WTC11 (cell line): ENCODE measurements at regions not wholly inside any gene's neighbourhood (a gene's known extent, or its start where the extent isn't known, plus 50 kb on each side); places are given as distances from the start of the nearest gene placed in this dataset.

ENCODE experiments used
- ATAC-seq: fragments of 200-7000 bp; cut with Tn5 transposase; 2 replicates; pipeline ENCODE4 v1.10.0; 2021; ENCODE audit warnings: mild to moderate bottlenecking, moderate library complexity
- CTCF ChIA-PET: fragments of 300-600 bp; sonication (Branson Sonifier 250); formaldehyde crosslinking; loops from one replicate; lab custom pipeline; 2021; ENCODE audit warnings: antibody characterized with exemption; lab: Charles Lee
- POLR2A ChIA-PET: fragments of 350-600 bp; sonication (Branson Sonifier 250); formaldehyde crosslinking; loops from one replicate; lab custom pipeline; 2021; ENCODE audit warnings: antibody characterized with exemption; lab: Charles Lee
- DNase-seq: peaks from one replicate; pipeline ENCODE4 v3.0.0; 2021; ENCODE audit warnings: low spot score
- H3K27ac Mint-ChIP-seq: 2 replicates; pipeline ENCODE4 v1.8.0; 2021; ENCODE audit warnings: mixed read lengths
- H3K27me3 Mint-ChIP-seq: 2 replicates; pipeline ENCODE4 v1.8.0; 2021; ENCODE audit warnings: low read depth, mild to moderate bottlenecking, moderate library complexity, mixed read lengths
- H3K36me3 Mint-ChIP-seq: 2 replicates; pipeline ENCODE4 v1.8.0; 2021; ENCODE audit warnings: mixed read lengths
- H3K4me1 Mint-ChIP-seq: 2 replicates; pipeline ENCODE4 v1.8.0; 2022; ENCODE audit warnings: mixed read lengths
- H3K4me3 Mint-ChIP-seq: 2 replicates; pipeline ENCODE4 v1.8.0; 2021; ENCODE audit warnings: mild to moderate bottlenecking, moderate library complexity, mixed read lengths
- H3K9me3 Mint-ChIP-seq: 2 replicates; pipeline ENCODE4 v1.8.0; 2021; ENCODE audit warnings: mixed read lengths
- ATF1 ChIP-seq: sonication (generic); formaldehyde crosslinking; IDR thresholded peaks from 2 replicates; pipeline ENCODE4 v1.8.1; 2023; ENCODE audit warnings: mild to moderate bottlenecking, moderate library complexity, missing genetic modification reagents
- ATF3 ChIP-seq: sonication (generic); formaldehyde crosslinking; conservative IDR thresholded peaks from 2 replicates; pipeline ENCODE4 v1.8.1; 2022; ENCODE audit warnings: mild to moderate bottlenecking, missing genetic modification reagents
- E2F4 ChIP-seq: sonication (generic); formaldehyde crosslinking; IDR thresholded peaks from 2 replicates; pipeline ENCODE4 v1.8.1; 2022; ENCODE audit warnings: low read depth, mild to moderate bottlenecking, moderate library complexity, missing genetic modification reagents, borderline replicate concordance
- ETV6 ChIP-seq: sonication (generic); formaldehyde crosslinking; IDR thresholded peaks from 2 replicates; pipeline ENCODE4 v1.8.1; 2022; ENCODE audit warnings: mild to moderate bottlenecking, missing genetic modification reagents
- FOXP4 ChIP-seq: sonication (generic); formaldehyde crosslinking; IDR thresholded peaks from 2 replicates; pipeline ENCODE4 v1.8.0; 2022; ENCODE audit warnings: mild to moderate bottlenecking, missing genetic modification reagents
- HMGA2 ChIP-seq: fragments of 250-450 bp; sonication (Bioruptor Pico); IDR thresholded peaks from 2 replicates; pipeline ENCODE4 v1.4.0; 2021; ENCODE audit warnings: mild to moderate bottlenecking, moderate library complexity
- MXD4 ChIP-seq: fragments of 250-450 bp; sonication (Bioruptor Pico); IDR thresholded peaks from 2 replicates; pipeline ENCODE4 v1.8.0; 2021; ENCODE audit warnings: mild to moderate bottlenecking, moderate library complexity, borderline replicate concordance
- MYBL2 ChIP-seq: sonication (generic); formaldehyde crosslinking; IDR thresholded peaks from 2 replicates; pipeline ENCODE4 v1.8.1; 2023; ENCODE audit warnings: mild to moderate bottlenecking, moderate library complexity, missing genetic modification reagents
- NFYB ChIP-seq: sonication (generic); formaldehyde crosslinking; conservative IDR thresholded peaks from 2 replicates; pipeline ENCODE4 v1.8.0; 2022; ENCODE audit warnings: low read depth, missing genetic modification reagents
- NR1H2 ChIP-seq: sonication (generic); formaldehyde crosslinking; IDR thresholded peaks from 2 replicates; pipeline ENCODE4 v1.9.0; 2021; ENCODE audit warnings: mild to moderate bottlenecking, moderate library complexity, missing genetic modification reagents
- NR2C2 ChIP-seq: sonication (generic); formaldehyde crosslinking; IDR thresholded peaks from 2 replicates; pipeline ENCODE4 v1.8.0; 2022; ENCODE audit warnings: mild to moderate bottlenecking, missing genetic modification reagents
- NR3C1 ChIP-seq: sonication (generic); formaldehyde crosslinking; conservative IDR thresholded peaks from 2 replicates; pipeline ENCODE4 v1.8.1; 2023; ENCODE audit warnings: low read depth, mild to moderate bottlenecking, missing genetic modification reagents
- PREB ChIP-seq: sonication (generic); formaldehyde crosslinking; IDR thresholded peaks from 2 replicates; pipeline ENCODE4 v1.8.1; 2022; ENCODE audit warnings: mild to moderate bottlenecking, missing genetic modification reagents, moderate library complexity, borderline replicate concordance
- STAT6 ChIP-seq: sonication (generic); formaldehyde crosslinking; conservative IDR thresholded peaks from 2 replicates; pipeline ENCODE4 v1.8.1; 2023; ENCODE audit warnings: mild to moderate bottlenecking, low read depth, missing genetic modification reagents, moderate library complexity
- TCF7 ChIP-seq: sonication (generic); formaldehyde crosslinking; IDR thresholded peaks from 2 replicates; pipeline ENCODE4 v1.8.0; 2022; ENCODE audit warnings: mild to moderate bottlenecking, low read depth, missing genetic modification reagents, moderate library complexity
- TEAD1 ChIP-seq: sonication (generic); formaldehyde crosslinking; IDR thresholded peaks from 2 replicates; pipeline ENCODE4 v1.8.0; 2022; ENCODE audit warnings: mild to moderate bottlenecking, missing genetic modification reagents
- TEAD4 ChIP-seq: sonication (generic); formaldehyde crosslinking; IDR thresholded peaks from 2 replicates; pipeline ENCODE4 v1.8.0; 2022; ENCODE audit warnings: mild to moderate bottlenecking, missing genetic modification reagents
- USF2 ChIP-seq: sonication (generic); formaldehyde crosslinking; IDR thresholded peaks from 2 replicates; pipeline ENCODE4 v1.8.1; 2023; ENCODE audit warnings: mild to moderate bottlenecking, missing genetic modification reagents, moderate library complexity
- ZNF396 ChIP-seq: fragments of 250-450 bp; sonication (Bioruptor Pico); IDR thresholded peaks from 2 replicates; pipeline ENCODE4 v1.8.0; 2021; ENCODE audit warnings: mild to moderate bottlenecking, moderate library complexity, borderline replicate concordance
- ZNF423 ChIP-seq: fragments of 250-450 bp; sonication (Bioruptor Pico); IDR thresholded peaks from 2 replicates; pipeline ENCODE4 v2.1.2; 2022; ENCODE audit warnings: mild to moderate bottlenecking, moderate library complexity
- ZSCAN18 ChIP-seq: fragments of 250-450 bp; sonication (Bioruptor Pico); IDR thresholded peaks from 2 replicates; pipeline ENCODE4 v2.1.2; 2022; ENCODE audit warnings: mild to moderate bottlenecking, moderate library complexity

GRCh38 chr2:19785867-19786266 is 115.9 kb downstream of the TTC32 start (continued):
- TF ChIP-seq E2F4 (CRISPR knock-in tag) (no peak), FOXP4 (CRISPR knock-in tag) (no peak)

GRCh38 chr2:19785447-19785846 is 116.3 kb downstream of the TTC32 start:
- POLR2A ChIA-PET = no interaction called here
- no peak for ATAC-seq
- Mint-ChIP-seq H3K4me1 (peaks cover 30% of the 10 kb centered on the region), H3K36me3 (no peaks in the 10 kb centered on the region), H3K9me3 (no peaks in the 10 kb centered on the region), H3K27ac (no peak overlapping the region), H3K4me3 (no peak overlapping the region), H3K27me3 (peaks cover 7% of the 10 kb centered on the region)
- DNase-seq = no peak
- TF ChIP-seq ATF1 (CRISPR knock-in tag) (no peak), ZNF423 (no peak), NR3C1 (no peak), NR2C2 (CRISPR knock-in tag) (no peak), ZNF396 (CRISPR knock-in tag) (no peak), STAT6 (no peak), TCF7 (no peak), ETV6 (CRISPR knock-in tag) (no peak), MXD4 (CRISPR knock-in tag) (no peak), ZSCAN18 (CRISPR knock-in tag) (no peak), MYBL2 (CRISPR knock-in tag) (no peak), ATF3 (CRISPR knock-in tag) (no peak)
- CTCF ChIA-PET = no interaction called here

GRCh38 chr2:19784456-19784855 is 117.3 kb downstream of the TTC32 start:
- Mint-ChIP-seq H3K4me1 (peaks cover 30% of the 10 kb centered on the region), H3K27ac (no peak overlapping the region), H3K36me3 (no peaks in the 10 kb centered on the region), H3K27me3 (peaks cover 10% of the 10 kb centered on the region), H3K4me3 (no peak overlapping the region), H3K9me3 (no peaks in the 10 kb centered on the region)
- no peak for ATAC-seq
- POLR2A ChIA-PET = no interaction called here
- TF ChIP-seq ZSCAN18 (CRISPR knock-in tag) (no peak), ATF3 (CRISPR knock-in tag) (no peak), HMGA2 (CRISPR knock-in tag) (no peak), NFYB (CRISPR knock-in tag) (no peak), TEAD1 (CRISPR knock-in tag) (no peak), PREB (CRISPR knock-in tag) (no peak), USF2 (no peak), TEAD4 (CRISPR knock-in tag) (no peak), NR1H2 (no peak)
- CTCF ChIA-PET = no interaction called here
- DNase-seq = no peak
